Ishikawa (cell line): ENCODE measurements at regions not wholly inside any gene's neighbourhood (a gene's known extent, or its start where the extent isn't known, plus 50 kb on each side); places are given as distances from the start of the nearest gene placed in this dataset.

Experiments used
- CEBPB ChIP-seq: IDR thresholded peaks from 2 replicates; pipeline ENCODE4 v1.6.1; 2012
- CREB1 ChIP-seq: IDR thresholded peaks from 2 replicates; pipeline ENCODE4 v1.6.1; 2012; ENCODE audit warnings: low read depth
- EGR1 ChIP-seq: IDR thresholded peaks from 2 replicates; pipeline ENCODE4 v1.6.1; 2012
- EP300 ChIP-seq: IDR thresholded peaks from 2 replicates; pipeline ENCODE4 v1.6.1; 2012; ENCODE audit warnings: borderline replicate concordance
- FOXM1 ChIP-seq: IDR thresholded peaks from 2 replicates; pipeline ENCODE4 v1.6.1; 2012; ENCODE audit warnings: low read depth, borderline replicate concordance
- MAX ChIP-seq: IDR thresholded peaks from 2 replicates; pipeline ENCODE4 v1.6.1; 2012
- NFIC ChIP-seq: IDR thresholded peaks from 2 replicates; pipeline ENCODE4 v1.6.1; 2012
- RAD21 ChIP-seq: IDR thresholded peaks from 2 replicates; pipeline ENCODE4 v1.6.1; 2012; ENCODE audit warnings: low read depth
- REST ChIP-seq: IDR thresholded peaks from 2 replicates; pipeline ENCODE4 v1.6.1; 2012; ENCODE audit warnings: low read depth, mild to moderate bottlenecking
- TAF1 ChIP-seq: IDR thresholded peaks from 2 replicates; pipeline ENCODE4 v1.6.1; 2012; ENCODE audit warnings: low read depth, mild to moderate bottlenecking
- TCF12 ChIP-seq: IDR thresholded peaks from 2 replicates; pipeline ENCODE4 v1.6.1; 2012; ENCODE audit warnings: low read depth
- TEAD4 ChIP-seq: IDR thresholded peaks from 2 replicates; pipeline ENCODE4 v1.6.1; 2012
- USF1 ChIP-seq: IDR thresholded peaks from 2 replicates; pipeline ENCODE4 v1.6.1; 2012
- YY1 ChIP-seq: IDR thresholded peaks from 2 replicates; pipeline ENCODE4 v1.6.1; 2012; ENCODE audit warnings: low read depth
- ZBTB7A ChIP-seq: IDR thresholded peaks from 2 replicates; pipeline ENCODE4 v1.6.1; 2012; ENCODE audit warnings: low read depth

- TF ChIP-seq TAF1 (no peak), TCF12 (no peak), MAX (no peak), REST (no peak), CREB1 (no peak), CEBPB (no peak), RAD21 (no peak), ZBTB7A (no peak), USF1 (no peak), EGR1 (no peak), YY1 (no peak), NFIC (no peak)
Observed at GRCh38 chr6:1482381-1483166, 93.2 kb downstream of the FOXF2 start.

GRCh38 chr6:1485678-1486077, 96.3 kb downstream of the FOXF2 start:
- TF ChIP-seq YY1, result no peak
- TF ChIP-seq TEAD4, result no peak
- TF ChIP-seq REST, result no peak
- no peak for TF ChIP-seq RAD21
- no peak for TF ChIP-seq EP300
- no peak for TF ChIP-seq MAX
- TF ChIP-seq ZBTB7A, result no peak
- no peak for TF ChIP-seq USF1
- no peak for TF ChIP-seq EGR1
- no peak for TF ChIP-seq TAF1
- no peak for TF ChIP-seq TCF12
- no peak for TF ChIP-seq CEBPB
- no peak for TF ChIP-seq NFIC
- no peak for TF ChIP-seq CREB1
- TF ChIP-seq FOXM1, result no peak

- no peak for TF ChIP-seq ZBTB7A
- TF ChIP-seq REST, result no peak
- no peak for TF ChIP-seq USF1
- no peak for TF ChIP-seq MAX
- no peak for TF ChIP-seq TAF1
- no peak for TF ChIP-seq TEAD4
- no peak for TF ChIP-seq EGR1
- no peak for TF ChIP-seq CREB1
- no peak for TF ChIP-seq YY1
- TF ChIP-seq FOXM1, result no peak
- TF ChIP-seq CEBPB, result no peak
Observed at GRCh38 chr6:1486387-1486786, 97.0 kb downstream of the FOXF2 start.

GRCh38 chr6:1487239-1487638, 97.9 kb downstream of the FOXF2 start:
- TF ChIP-seq ZBTB7A (no peak), NFIC (no peak), CEBPB (no peak), TCF12 (no peak), TAF1 (no peak)
